Sciatic nerve (tissue), 2 donors: ENCODE measurements at regions not wholly inside any gene's neighbourhood (a gene's known extent, or its start where the extent isn't known, plus 50 kb on each side); places are given as distances from the start of the nearest gene placed in this dataset.
A peak's percentile ranks its signal among the peaks of the same experiment; 100 is the strongest.
"Not testable (repeated sequence)": the region's sequence is repeated elsewhere in the genome, so short reads cannot be mapped to it uniquely, and the experiment has no call there.

Source experiments
- ATAC-seq: fragments of 200-7000 bp; cut with Tn5 transposase; one replicate; pipeline ENCODE4 v1.9.1; 2020; ENCODE audit warnings: mild to moderate bottlenecking, moderate library complexity
- DNase-seq: peaks from one replicate; pipeline ENCODE4 v3.0.0-alpha.2; 2020; ENCODE audit warnings: low spot score
- intact Hi-C: fragments of 100-400 bp; cut with DNase I; formaldehyde crosslinking; loops from one replicate; pipeline ENCODE4 v1.14.2; 2022
- donor health status: DM: no; HTN: no; CAD: no.
- donor health status: DM: no; HTN: no; CAD: no.

DNA sequence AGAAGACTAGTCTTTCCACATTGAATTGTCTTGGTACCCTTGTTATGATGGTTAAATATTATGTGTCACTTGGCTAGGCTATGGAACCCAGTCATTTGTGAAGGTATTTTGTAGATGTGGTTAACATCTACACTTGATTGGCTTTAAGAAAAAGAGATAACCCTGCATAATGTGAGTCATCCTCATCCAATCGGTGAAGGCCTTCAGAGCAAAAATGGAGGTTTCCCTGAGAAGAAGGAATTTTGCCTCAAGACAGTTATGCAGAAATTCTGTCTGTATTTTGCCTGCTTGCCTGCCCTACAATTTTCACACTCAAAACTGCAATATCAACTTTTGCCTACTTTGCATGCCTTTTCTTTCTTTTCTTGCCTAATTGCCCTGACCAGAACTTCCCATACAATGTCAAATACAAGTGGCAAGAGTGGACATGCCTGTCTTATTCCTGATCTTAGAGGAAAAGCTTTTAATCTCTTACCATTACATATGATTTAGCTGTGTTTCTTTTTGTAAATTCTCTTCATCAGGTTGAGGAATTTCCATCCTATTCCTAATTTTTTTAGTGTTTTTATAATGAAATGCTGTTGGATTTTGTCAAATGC is 84.6 kb upstream of the CDC42EP3 start:
- DNase-seq, intact Hi-C loops, ATAC-seq: not testable (repeated sequence)

GRCh38 chr2:37757456-37757855 is 86.0 kb upstream of the CDC42EP3 start:
- intact Hi-C loops, ATAC-seq, DNase-seq: not testable (repeated sequence)

DNA sequence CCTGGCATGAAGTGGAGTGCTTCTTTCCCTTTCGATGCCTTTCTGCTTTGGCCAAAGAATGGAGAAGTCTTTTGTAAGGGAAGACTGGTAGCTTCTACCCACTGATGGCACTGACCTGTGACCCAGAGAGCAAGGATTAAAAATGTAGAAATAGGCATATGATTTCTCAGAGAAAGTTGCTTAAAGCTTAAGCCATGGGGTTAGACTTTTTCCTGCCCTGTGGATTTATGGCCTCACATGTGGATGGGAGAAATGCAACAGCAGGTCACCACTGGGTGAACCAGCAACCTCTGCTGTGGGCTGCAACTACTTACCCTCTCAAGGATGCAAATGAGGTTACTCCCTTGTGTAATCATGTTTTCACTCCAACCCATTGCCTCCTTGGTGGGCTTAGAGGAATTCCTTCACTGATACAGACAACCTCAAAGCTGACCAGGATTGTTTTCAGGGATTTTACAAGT is 86.7 kb upstream of the CDC42EP3 start:
- intact Hi-C loops, DNase-seq, ATAC-seq: not testable (repeated sequence)

DNA sequence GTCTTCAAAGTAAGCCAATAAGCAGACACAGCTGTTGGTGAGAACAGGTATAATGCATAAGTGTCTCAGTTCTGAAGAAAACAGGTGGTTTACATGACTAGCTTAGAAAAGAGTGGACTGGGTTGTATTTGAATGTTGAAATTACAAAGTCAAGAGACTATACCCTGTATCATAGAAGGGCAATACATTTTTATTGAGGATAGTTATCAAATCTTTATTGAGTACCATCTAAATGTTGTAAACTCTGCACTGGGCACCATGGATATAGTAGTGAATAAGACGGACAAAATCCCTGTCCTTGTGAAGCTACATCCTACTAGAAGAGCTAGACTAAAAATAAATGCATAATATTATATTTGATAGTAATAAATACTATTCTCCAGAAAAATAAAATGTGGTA is 88.5 kb upstream of the CDC42EP3 start:
- DNase-seq, intact Hi-C loops, ATAC-seq: not testable (repeated sequence)

GRCh38 chr2:37760471-37760870 is 89.0 kb upstream of the CDC42EP3 start:
- no peak for ATAC-seq
- intact Hi-C loops, result no loop called here
- DNase-seq, result no peak

DNA sequence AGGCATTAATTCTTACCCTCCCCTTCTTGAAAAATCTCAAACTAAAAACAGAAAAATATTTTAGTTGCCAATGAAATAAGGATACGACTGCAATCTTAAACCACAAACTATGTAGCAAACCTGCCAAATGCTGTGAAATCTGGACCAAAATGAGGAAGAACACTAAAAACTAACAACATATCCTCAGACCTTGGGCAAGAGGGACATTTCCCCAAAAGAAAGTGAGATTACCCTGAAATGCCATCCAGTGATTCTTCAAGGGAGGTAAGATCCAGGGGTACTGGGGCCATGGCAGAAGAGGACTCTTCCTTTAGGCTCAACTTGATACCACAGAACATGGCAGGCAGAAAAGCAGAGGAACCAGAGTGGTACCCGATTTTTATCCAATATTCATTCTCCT is 90.8 kb upstream of the CDC42EP3 start:
- DNase-seq, intact Hi-C loops: not testable (repeated sequence)
- peak; percentile 80 for ATAC-seq

DNA sequence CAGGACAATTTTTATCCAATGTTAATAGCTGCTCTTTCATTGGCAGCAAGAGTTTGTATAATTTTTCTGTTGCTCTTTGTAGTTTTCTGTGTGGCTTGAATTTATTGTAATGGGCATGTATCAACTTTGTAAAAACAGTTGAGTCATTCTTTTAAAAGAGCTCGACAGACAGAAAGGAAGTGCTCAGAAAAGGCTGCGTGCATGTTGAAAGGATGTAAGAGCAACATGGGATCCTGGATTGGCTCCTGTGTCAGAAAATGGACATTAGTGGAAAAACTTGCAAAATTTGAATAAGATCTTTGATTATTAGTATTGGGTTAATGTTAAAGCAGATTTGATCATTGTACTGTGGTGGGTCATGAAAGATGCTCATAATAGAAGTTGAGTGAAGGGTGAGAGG is 93.3 kb upstream of the CDC42EP3 start:
- no peak for DNase-seq
- intact Hi-C loops, result no loop called here

DNA sequence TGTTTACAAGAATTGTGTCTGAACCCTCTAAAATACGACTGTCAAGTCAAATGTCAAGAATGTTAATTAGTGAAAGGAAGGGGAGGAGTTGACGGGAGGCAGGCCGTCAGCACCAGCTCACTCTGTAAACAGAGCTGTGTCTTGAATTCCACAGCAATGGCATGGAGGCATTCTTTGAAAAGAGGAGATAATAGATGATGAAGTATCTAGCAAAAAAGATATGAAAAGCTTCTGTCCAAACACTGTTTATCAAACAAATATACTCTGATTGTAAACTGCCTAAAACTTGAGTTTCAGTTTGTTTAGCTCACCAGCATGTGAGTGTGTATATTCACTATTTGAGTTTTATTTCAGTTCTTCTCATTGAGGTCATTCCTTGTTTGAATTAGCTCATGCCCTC is 94.7 kb upstream of the CDC42EP3 start:
- intact Hi-C loops, result no loop called here

More for the DNA sequence above, 93.3 kb upstream of the CDC42EP3 start:
- no peak for ATAC-seq

GRCh38 chr2:37767046-37767445 is 95.6 kb upstream of the CDC42EP3 start:
- ATAC-seq (no peak), DNase-seq (no peak)
- intact Hi-C loops, result no loop called here

More for the DNA sequence above, 94.7 kb upstream of the CDC42EP3 start:
- no peak for ATAC-seq
- DNase-seq, result no peak

GRCh38 chr2:37767959-37768925 is 96.8 kb upstream of the CDC42EP3 start:
- DNase-seq (no peak), ATAC-seq (peak; percentile 95)
- intact Hi-C loops, result no loop called here

- no peak for ATAC-seq
- DNase-seq, result no peak
- intact Hi-C loops, result no loop called here
These were observed 98.1 kb upstream of the CDC42EP3 start for GRCh38 chr2:37769551-37769950.

DNA sequence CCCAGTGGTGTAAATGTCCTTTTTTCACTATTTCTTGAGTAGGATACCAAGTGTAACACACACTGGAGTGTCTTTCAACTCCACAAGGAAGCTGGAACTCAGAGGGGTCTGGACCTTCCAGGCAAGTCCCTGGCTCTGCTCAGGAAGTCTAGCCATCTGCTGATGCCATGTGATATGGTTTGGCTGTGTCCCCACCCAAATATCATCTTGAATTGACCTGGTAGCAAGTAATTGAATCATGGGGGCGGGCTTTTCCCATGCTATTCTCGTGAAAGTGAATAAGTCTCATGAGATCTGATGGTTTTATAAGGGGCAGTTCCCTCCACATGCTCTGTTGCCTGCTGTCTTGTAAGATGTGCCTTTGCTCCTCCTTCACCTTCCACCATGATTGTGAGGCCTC is 99.4 kb upstream of the CDC42EP3 start:
- intact Hi-C loops, result no loop called here
- no peak for ATAC-seq
- DNase-seq, result no peak

- ATAC-seq, result no peak
- DNase-seq, result no peak
- intact Hi-C loops, result no loop called here
These were observed 100.2 kb upstream of the CDC42EP3 start for GRCh38 chr2:37771600-37772088.

- peak; percentile 14 for ATAC-seq
- intact Hi-C loops, result no loop called here
- DNase-seq, result no peak
These were observed 102.1 kb upstream of the CDC42EP3 start for GRCh38 chr2:37773371-37774130.

DNA sequence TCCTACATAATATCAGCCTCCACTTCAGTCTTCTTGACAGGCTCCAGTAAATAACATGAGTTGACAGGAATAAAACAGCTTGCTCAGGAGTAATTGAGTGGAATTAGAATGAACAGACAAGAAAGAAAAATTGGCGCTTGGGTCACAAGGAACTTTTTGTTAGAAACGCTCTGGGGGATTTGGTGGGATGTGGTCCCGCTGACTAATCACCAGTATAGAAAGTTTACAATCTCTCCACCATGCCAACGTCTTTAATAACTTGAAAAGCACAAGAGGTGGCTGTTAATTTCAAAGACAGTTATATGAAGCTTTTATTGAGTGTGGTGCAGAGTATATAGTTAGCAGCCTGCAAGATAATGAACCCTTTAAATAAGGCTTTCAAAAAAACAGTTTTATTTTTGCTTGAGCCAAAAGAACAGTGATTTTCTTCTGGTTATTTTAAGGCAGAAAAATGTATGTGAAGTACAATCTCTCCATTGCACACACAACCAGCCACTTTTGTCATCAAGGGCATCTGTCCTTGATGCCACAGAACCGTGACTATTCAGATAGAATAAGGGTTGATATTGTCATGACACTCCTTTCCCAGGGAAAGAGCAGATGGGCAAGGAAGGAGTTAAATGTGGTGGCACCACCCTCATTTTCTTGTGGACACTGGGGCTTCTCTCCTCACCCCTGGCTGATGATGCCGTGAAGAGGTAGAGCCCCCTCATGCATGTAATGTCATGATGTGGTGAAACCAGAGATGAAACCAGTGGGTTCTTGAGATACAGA is 102.9 kb upstream of the CDC42EP3 start:
- intact Hi-C loops, DNase-seq, ATAC-seq: not testable (repeated sequence)

DNA sequence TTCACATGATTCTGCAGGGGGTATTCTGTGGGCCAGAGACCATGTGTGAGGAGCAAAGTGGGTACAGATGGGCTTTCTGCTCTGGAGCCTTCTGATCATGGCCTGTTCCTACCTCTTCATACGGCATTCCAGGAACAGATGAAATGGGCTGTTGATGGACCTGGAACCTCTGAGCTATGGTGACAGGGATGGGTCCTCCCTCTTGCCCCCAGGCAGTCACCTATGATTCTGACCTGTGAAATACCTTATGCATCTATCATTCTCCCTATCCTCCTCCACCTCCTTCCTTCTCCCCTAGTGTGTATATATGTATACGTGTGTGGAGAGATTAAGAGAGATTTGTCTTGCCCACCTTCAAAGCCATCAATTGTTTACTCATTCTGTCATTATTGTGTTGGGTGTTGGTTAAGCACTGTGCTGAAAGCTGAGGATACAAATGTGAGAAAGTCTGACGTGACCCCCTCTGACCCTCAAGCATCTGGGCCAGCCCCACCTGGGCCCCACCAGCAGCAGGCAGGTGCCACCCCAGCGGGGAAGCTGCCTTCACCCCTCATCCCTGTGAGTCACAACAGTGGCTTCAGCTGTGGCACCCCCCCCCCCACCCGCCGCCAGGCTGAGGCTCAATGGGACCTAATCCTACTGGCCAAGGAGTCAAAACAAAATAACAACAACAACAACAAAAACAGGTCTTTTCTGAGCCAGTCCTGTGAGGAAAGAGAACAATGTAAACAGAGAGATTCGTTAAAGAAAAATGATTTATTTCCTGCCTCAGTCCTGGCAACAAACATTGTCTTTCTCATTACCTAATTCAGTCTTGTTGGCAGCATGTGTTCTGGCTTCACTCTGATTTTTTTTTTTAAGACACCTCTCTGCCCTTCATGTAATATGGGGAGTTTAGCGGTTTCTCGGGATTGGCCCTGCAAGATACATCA is 103.8 kb upstream of the CDC42EP3 start:
- intact Hi-C loops, result no loop called here
- DNase-seq, result no peak
- peak; percentile 31 for ATAC-seq

- intact Hi-C loops, result no loop called here
- no peak for DNase-seq
- peak; percentile 62 for ATAC-seq
These were observed 104.4 kb upstream of the CDC42EP3 start for GRCh38 chr2:37775908-37776250.

DNA sequence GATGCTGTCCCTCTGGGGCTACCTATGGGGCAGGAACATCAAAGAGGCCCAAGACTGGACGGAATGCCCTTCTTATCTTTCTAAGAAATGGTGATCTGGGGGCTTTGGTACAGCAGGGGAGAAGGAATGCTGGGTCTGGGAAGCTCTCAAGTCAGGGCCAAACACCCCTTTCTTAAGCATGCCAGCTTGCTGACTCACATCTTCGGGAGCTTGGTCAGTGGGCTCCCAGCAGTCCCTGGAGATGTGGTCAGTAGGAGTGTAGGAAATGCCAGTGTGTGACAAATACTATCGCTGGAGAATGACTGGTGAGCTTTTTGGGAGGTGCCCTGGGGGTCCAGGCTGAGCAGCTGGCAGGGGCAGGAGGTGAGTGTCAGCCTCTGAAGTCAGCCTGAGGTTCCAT is 105.0 kb upstream of the CDC42EP3 start:
- ATAC-seq, result no peak

More for the DNA sequence above, 105.0 kb upstream of the CDC42EP3 start:
- no peak for DNase-seq
- intact Hi-C loops, result no loop called here
